H1 (cell line): ENCODE measurements at regions not wholly inside any gene's neighbourhood (a gene's known extent, or its start where the extent isn't known, plus 50 kb on each side); places are given as distances from the start of the nearest gene placed in this dataset.

ENCODE experiments used
- CTCF ChIA-PET: fragments of 300-600 bp; sonication (Branson Sonifier 250); formaldehyde crosslinking; loops from one replicate; lab custom pipeline; 2021; ENCODE audit not compliant: partially characterized antibody; lab: Charles Lee
- POLR2A ChIA-PET: fragments of 300-600 bp; sonication (Branson Sonifier 250); formaldehyde crosslinking; loops from one replicate; lab custom pipeline; 2021; ENCODE audit warnings: inconsistent platforms; ENCODE audit not compliant: partially characterized antibody; lab: Charles Lee
- DNase-seq, 2 experiments: peaks; one replicate each; pipeline versions ENCODE4 v3.0.0 to v3.0.0-alpha.2; 2010 to 2022; ENCODE audit warnings: low spot score in 2 of 2, low read depth in 1 of 2, mixed read lengths in 1 of 2
- FAIRE-seq: peaks from 2 replicates; lab custom pipeline; 2011; peaks lifted over from hg19 to GRCh38; lab: Jason Lieb, UNC
- H2AFZ ChIP-seq: 2 replicates; pipeline ENCODE4 v1.8.1; 2012; ENCODE audit warnings: low read length, inconsistent platforms
- H2AK5ac ChIP-seq: 2 replicates; pipeline ENCODE4 v1.6.1; 2013; ENCODE audit warnings: low read depth, low read length
- H2BK120ac ChIP-seq: replicated peaks from 2 replicates; pipeline ENCODE3; 2013; ENCODE audit warnings: low read depth, low read length, inconsistent platforms
- H2BK12ac ChIP-seq: 2 replicates; pipeline ENCODE4 v1.6.1; 2013; ENCODE audit warnings: low read depth, low read length
- H2BK15ac ChIP-seq: 2 replicates; pipeline ENCODE4 v1.6.1; 2013; ENCODE audit warnings: low read length
- H2BK20ac ChIP-seq: 2 replicates; pipeline ENCODE4 v1.6.1; 2013; ENCODE audit warnings: low read length
- H2BK5ac ChIP-seq: 2 replicates; pipeline ENCODE4 v1.6.1; 2013; ENCODE audit warnings: low read depth, low read length
- H3K14ac ChIP-seq: 2 replicates; pipeline ENCODE4 v1.6.1; 2013; ENCODE audit warnings: inconsistent platforms; ENCODE audit not compliant: insufficient read length
- H3K18ac ChIP-seq: 2 replicates; pipeline ENCODE4 v1.6.1; 2013; ENCODE audit warnings: low read length; ENCODE audit errors: extremely low read depth
- H3K23ac ChIP-seq: 2 replicates; pipeline ENCODE4 v1.6.1; 2013; ENCODE audit warnings: inconsistent platforms; ENCODE audit not compliant: insufficient read length
- H3K23me2 ChIP-seq: 2 replicates; pipeline ENCODE4 v1.6.1; 2013; ENCODE audit warnings: low read depth, low read length
- H3K27ac ChIP-seq: 2 replicates; pipeline ENCODE4 v1.6.1; 2011; ENCODE audit warnings: low read depth, low read length, inconsistent platforms
- H3K27me3 ChIP-seq, 4 experiments: replicated peaks in 1 of 4; 1 replicate in 1 of 4; 2 replicates in 3 of 4; pipeline versions ENCODE4 v1.6.1 to v1.8.1; 2011 to 2013; ENCODE audit warnings: low read length in 3 of 4, mild to moderate bottlenecking in 3 of 4, inconsistent platforms in 2 of 4, mixed read lengths in 2 of 4, moderate library complexity in 1 of 4; ENCODE audit not compliant: control insufficient read depth in 3 of 4, insufficient read depth in 3 of 4; ENCODE audit errors: extremely low read depth in 1 of 4
- H3K36me3 ChIP-seq, 4 experiments: 2 replicates each; pipeline versions ENCODE4 v1.6.1 to v1.8.1; 2011 to 2013; ENCODE audit warnings: mild to moderate bottlenecking in 4 of 4, low read length in 3 of 4, moderate library complexity in 2 of 4, control low read depth in 1 of 4, inconsistent platforms in 1 of 4; ENCODE audit not compliant: insufficient read depth in 4 of 4, control insufficient read depth in 2 of 4
- H3K4ac ChIP-seq: replicated peaks from 2 replicates; pipeline ENCODE3; 2013; ENCODE audit warnings: low read length, low read depth, mixed read lengths, inconsistent platforms; ENCODE audit not compliant: insufficient read length
- H3K4me1 ChIP-seq, 4 experiments: replicated peaks in 1 of 4; 1 replicate in 1 of 4; 2 replicates in 3 of 4; pipeline versions ENCODE4 v1.6.1 to v1.8.1; 2011 to 2013; ENCODE audit warnings: low read length in 3 of 4, inconsistent platforms in 2 of 4, mixed read lengths in 1 of 4; ENCODE audit not compliant: insufficient read depth in 4 of 4, control insufficient read depth in 3 of 4
- H3K4me2 ChIP-seq, 2 experiments: 2 replicates each; pipeline versions ENCODE4 v1.6.1 to v1.8.1; 2011 to 2013; ENCODE audit warnings: low read depth in 2 of 2, low read length in 2 of 2, control low read depth in 1 of 2, inconsistent platforms in 1 of 2, mild to moderate bottlenecking in 1 of 2; ENCODE audit not compliant: insufficient read depth in 1 of 2
- H3K4me3 ChIP-seq, 4 experiments: fragments of 200-600, 300-600 bp in 1 of 4; sonication (generic), shearing (Covaris generic), sonication (Bioruptor Twin) in 1 of 4; 2 replicates each; pipeline versions ENCODE4 v1.5.1 to v1.8.1; 2011 to 2016; ENCODE audit warnings: low read length in 4 of 4, low read depth in 3 of 4, control low read depth in 2 of 4, inconsistent platforms in 2 of 4, mild to moderate bottlenecking in 2 of 4, mixed read lengths in 1 of 4, moderate library complexity in 1 of 4; ENCODE audit not compliant: insufficient read depth in 2 of 4; ENCODE audit errors: extremely low read depth in 1 of 4
- H3K56ac ChIP-seq: replicated peaks from 2 replicates; pipeline ENCODE3; 2013; ENCODE audit warnings: low read depth, mild to moderate bottlenecking, mixed read lengths, low read length, inconsistent platforms; ENCODE audit not compliant: insufficient read length
- H3K79me1 ChIP-seq: 2 replicates; pipeline ENCODE4 v1.6.1; 2013; ENCODE audit warnings: low read depth, low read length, control low read depth
- H3K79me2 ChIP-seq, 2 experiments: 2 replicates each; pipeline versions ENCODE4 v1.6.1 to v1.8.1; 2012 to 2013; ENCODE audit warnings: low read length in 2 of 2, mild to moderate bottlenecking in 2 of 2, inconsistent platforms in 1 of 2; ENCODE audit not compliant: insufficient read depth in 2 of 2, control insufficient read depth in 1 of 2
- H3K9ac ChIP-seq, 4 experiments: replicated peaks in 1 of 4; 1 replicate in 1 of 4; 2 replicates in 3 of 4; pipeline versions ENCODE4 v1.6.1 to v1.8.1; 2011 to 2013; ENCODE audit warnings: low read depth in 3 of 4, low read length in 3 of 4, control low read depth in 2 of 4, mild to moderate bottlenecking in 2 of 4, moderate library complexity in 2 of 4, inconsistent platforms in 1 of 4; ENCODE audit errors: extremely low read depth in 1 of 4
- H3K9me3 ChIP-seq, 2 experiments: 2 replicates each; pipeline versions ENCODE4 v1.6.1 to v1.8.1; 2012 to 2013; ENCODE audit warnings: mild to moderate bottlenecking in 2 of 2, moderate library complexity in 2 of 2, control low read depth in 1 of 2, inconsistent platforms in 1 of 2, low read depth in 1 of 2, low read length in 1 of 2, mixed read lengths in 1 of 2; ENCODE audit not compliant: insufficient read depth in 2 of 2
- H4K20me1 ChIP-seq, 2 experiments: replicated peaks in 1 of 2; 2 replicates each; pipeline versions ENCODE3 to v1.8.1; 2011 to 2013; ENCODE audit warnings: inconsistent platforms in 2 of 2, low read length in 2 of 2, mild to moderate bottlenecking in 1 of 2; ENCODE audit not compliant: insufficient read depth in 2 of 2, control insufficient read depth in 1 of 2
- H4K5ac ChIP-seq: 2 replicates; pipeline ENCODE4 v1.6.1; 2013; ENCODE audit warnings: low read length, low read depth, mixed read lengths, inconsistent platforms; ENCODE audit not compliant: insufficient read length
- H4K8ac ChIP-seq: 2 replicates; pipeline ENCODE4 v1.8.0; 2013; ENCODE audit warnings: mild to moderate bottlenecking, moderate library complexity, low read length, inconsistent platforms; ENCODE audit not compliant: insufficient read depth; ENCODE audit errors: extremely low read depth
- H4K91ac ChIP-seq: replicated peaks from 2 replicates; pipeline ENCODE3; 2013; ENCODE audit warnings: low read length, mixed read lengths, inconsistent platforms; ENCODE audit not compliant: insufficient read length
- BACH1 ChIP-seq: IDR thresholded peaks from 2 replicates; pipeline ENCODE4 v1.6.1; 2012; ENCODE audit warnings: low read length, improper control_type of control experiment
- GABPA ChIP-seq: IDR thresholded peaks from 2 replicates; pipeline ENCODE4 v1.6.1; 2011; ENCODE audit warnings: mild to moderate bottlenecking, low read length, moderate library complexity, borderline replicate concordance; ENCODE audit not compliant: insufficient read depth
- GTF2F1 ChIP-seq: IDR thresholded peaks from 2 replicates; pipeline ENCODE4 v1.6.1; 2012; ENCODE audit warnings: low read depth, low read length, improper control_type of control experiment, borderline replicate concordance
- KDM1A ChIP-seq: fragments of 200-600, 300-600 bp; sonication (generic); IDR thresholded peaks from 2 replicates; pipeline ENCODE4 v1.7.1; 2016; ENCODE audit warnings: mild to moderate bottlenecking, low read length, borderline replicate concordance
- KDM4A ChIP-seq: IDR thresholded peaks from one replicate; pipeline ENCODE4 v1.7.1; 2012; ENCODE audit warnings: low read depth, mild to moderate bottlenecking, moderate library complexity, low read length, inconsistent platforms; ENCODE audit not compliant: severe bottlenecking
- NANOG ChIP-seq: IDR thresholded peaks from 2 replicates; pipeline ENCODE4 v1.6.1; 2011; ENCODE audit warnings: low read length, low read depth, mild to moderate bottlenecking, inconsistent platforms; ENCODE audit not compliant: insufficient read depth, poor library complexity, severe bottlenecking
- PHF8 ChIP-seq: fragments of 200-600 bp; sonication (generic); conservative IDR thresholded peaks from 2 replicates; pipeline ENCODE4 v1.7.1; 2012; ENCODE audit warnings: low read depth, mild to moderate bottlenecking, inconsistent platforms, low read length, moderate library complexity
- RFX5 ChIP-seq: IDR thresholded peaks from 2 replicates; pipeline ENCODE4 v1.6.1; 2011; ENCODE audit warnings: low read depth, low read length, improper control_type of control experiment, borderline replicate concordance
- RXRA ChIP-seq: IDR thresholded peaks from 2 replicates; pipeline ENCODE4 v1.6.1; 2011; ENCODE audit warnings: low read depth, mild to moderate bottlenecking, low read length, moderate library complexity; ENCODE audit not compliant: insufficient read depth
- SUZ12 ChIP-seq: fragments of 200-600 bp; sonication (generic); IDR thresholded peaks from 2 replicates; pipeline ENCODE4 v1.6.1; 2012; ENCODE audit warnings: mild to moderate bottlenecking, inconsistent platforms, low read length, moderate library complexity, mixed read lengths
- TAF7 ChIP-seq: optimal IDR thresholded peaks from 2 replicates; pipeline ENCODE3; 2011; ENCODE audit warnings: low read depth, mild to moderate bottlenecking, inconsistent platforms, low read length, moderate library complexity, borderline replicate concordance
- TBP ChIP-seq: IDR thresholded peaks from 2 replicates; pipeline ENCODE4 v1.6.1; 2011; ENCODE audit warnings: low read depth, low read length, improper control_type of control experiment
- TCF12 ChIP-seq: IDR thresholded peaks from 2 replicates; pipeline ENCODE4 v1.6.1; 2011; ENCODE audit warnings: low read depth, mild to moderate bottlenecking, low read length
- WGBS, 2 experiments: shearing (Covaris generic) in 1 of 2; methylation state at CpG; one replicate each; pipeline versions ENCODE4 v1.1.6 to v1.1.7; 2013 to 2015; ENCODE audit warnings: low lambda C conversion rate in 2 of 2, mixed read lengths in 2 of 2, inconsistent platforms in 1 of 2, low coverage in 1 of 2, missing lambda C conversion rate in 1 of 2; ENCODE audit not compliant: insufficient replicate concordance in 2 of 2, insufficient coverage in 1 of 2, insufficient read length in 1 of 2; ENCODE audit errors: extremely low coverage in 1 of 2, missing lambda C conversion rate in 1 of 2; 5-methylcytosine and 5-hydroxymethylcytosine counted together

- no peaks in the 10 kb centered on the region for H3K4me1 ChIP-seq
- no peak for FAIRE-seq
- CTCF ChIA-PET: interaction anchor here (1.6 to 2.8 kb wide), 4 partner anchors 9 to 455 kb away, joined by 4 to 10 read pairs (median 6); no protein-coding TSS in a partner anchor
- TF ChIP-seq TAF7 (no peak), NANOG (no peak), BACH1 (no peak), GTF2F1 (no peak), RXRA (no peak), PHF8 (no peak), KDM4A (no peak), TCF12 (no peak), TBP (no peak), KDM1A (no peak), RFX5 (no peak), SUZ12 (no peak), GABPA (no peak)
Measured at GRCh38 chr16:86062271-86062965, 163.5 kb downstream of the IRF8 start.

More at GRCh38 chr16:86062271-86062965, 163.5 kb downstream of the IRF8 start:
- no peak overlapping the region for H4K8ac ChIP-seq
- H3K18ac ChIP-seq: no peak overlapping the region
- no peak overlapping the region for H4K5ac ChIP-seq
- no peak overlapping the region for H2BK15ac ChIP-seq
- H3K27me3 ChIP-seq: peaks cover 0 to 3% (median 0%) of the 10 kb centered on the region in 4 experiments; a peak in 1 of 7 replicates
- 82% methylated on average over 18 of the region's 19 CpGs; no CpG with 5 or more reads in 1 of the 2 experiments for WGBS, 2 experiments
- H4K20me1 ChIP-seq: peaks cover 0 to 1% of the 10 kb centered on the region in 2 experiments
- H3K36me3 ChIP-seq: no peaks in the 10 kb centered on the region
- no peaks in the 10 kb centered on the region for H3K9me3 ChIP-seq
- no peak overlapping the region for H2BK20ac ChIP-seq
- H3K27ac ChIP-seq: no peak overlapping the region
- H4K91ac ChIP-seq: no peak overlapping the region
- POLR2A ChIA-PET: no interaction called here
- no peaks in the 10 kb centered on the region for H3K23me2 ChIP-seq
- no peak overlapping the region for H2BK5ac ChIP-seq
- no peak overlapping the region for H3K4ac ChIP-seq
- no peak overlapping the region; the same call in 1 of the 2 replicates for H2AFZ ChIP-seq
- H3K79me2 ChIP-seq: no peaks in the 10 kb centered on the region
- no peak overlapping the region for H3K4me2 ChIP-seq
- H3K14ac ChIP-seq: no peak overlapping the region
- no peak overlapping the region for H3K23ac ChIP-seq
- H3K79me1 ChIP-seq: no peaks in the 10 kb centered on the region
- H2BK120ac ChIP-seq: no peak overlapping the region
- no peak for DNase-seq
- H3K56ac ChIP-seq: no peak overlapping the region
- no peak overlapping the region for H3K9ac ChIP-seq
- H2AK5ac ChIP-seq: no peak overlapping the region
- H2BK12ac ChIP-seq: no peak overlapping the region
- no peak overlapping the region for H3K4me3 ChIP-seq
